Duodenal mucosa (tissue), 2 donors: ENCODE measurements at regions not wholly inside any gene's neighbourhood (a gene's known extent, or its start where the extent isn't known, plus 50 kb on each side); places are given as distances from the start of the nearest gene placed in this dataset.
A peak's percentile ranks its signal among the peaks of the same experiment; 100 is the strongest.
"Not testable (repeated sequence)": the region's sequence is repeated elsewhere in the genome, so short reads cannot be mapped to it uniquely, and the experiment has no call there.

Experiments
- H3K27ac ChIP-seq: one replicate; pipeline ENCODE4 v1.7.0; 2013; ENCODE audit warnings: low read depth, low read length
- H3K27me3 ChIP-seq, 2 donors: one replicate each; pipeline ENCODE4 v1.7.0; 2013; ENCODE audit warnings: low read length in 2 of 2, control low read depth in 1 of 2; ENCODE audit not compliant: insufficient read depth in 2 of 2, control insufficient read depth in 1 of 2
- H3K36me3 ChIP-seq, 2 donors: one replicate each; pipeline ENCODE4 v1.7.0; 2013; ENCODE audit warnings: low read length in 2 of 2, control low read depth in 1 of 2; ENCODE audit not compliant: insufficient read depth in 2 of 2, control insufficient read depth in 1 of 2
- H3K4me1 ChIP-seq, 2 donors: one replicate each; pipeline ENCODE4 v1.7.0; 2013; ENCODE audit warnings: low read length in 2 of 2, control low read depth in 1 of 2; ENCODE audit not compliant: insufficient read depth in 2 of 2, control insufficient read depth in 1 of 2
- H3K4me3 ChIP-seq, 2 donors: one replicate each; pipeline ENCODE4 v1.7.0; 2013; ENCODE audit warnings: low read length in 2 of 2, low read depth in 1 of 2
- H3K9ac ChIP-seq, 2 donors: one replicate each; pipeline ENCODE4 v1.7.0; 2013; ENCODE audit warnings: low read length in 2 of 2, low read depth in 1 of 2
- H3K9me3 ChIP-seq, 2 donors: one replicate each; pipeline ENCODE4 v1.7.0; 2013; ENCODE audit warnings: low read length in 2 of 2, control low read depth in 1 of 2; ENCODE audit not compliant: control insufficient read depth in 1 of 2

- Histone ChIP-seq H3K9ac (no peak overlapping the region), H3K4me3 (no peak overlapping the region), H3K27me3 (no peaks in the 10 kb centered on the region), H3K36me3 (no peaks in the 10 kb centered on the region), H3K9me3 (no peaks in the 10 kb centered on the region), H3K4me1 (no peaks in the 10 kb centered on the region), H3K27ac (no peak overlapping the region)
Measured at GRCh38 chr2:113826346-113827285, 63.3 kb upstream of the ACTR3 start.

- Histone ChIP-seq H3K9ac (no peak overlapping the region), H3K4me1 (peaks cover 0 to 3% of the 10 kb centered on the region in 2 donors), H3K4me3 (no peak overlapping the region), H3K27me3 (no peaks in the 10 kb centered on the region), H3K36me3 (no peaks in the 10 kb centered on the region), H3K9me3 (no peaks in the 10 kb centered on the region), H3K27ac (no peak overlapping the region)
Measured at GRCh38 chr2:113823716-113824595, 65.9 kb upstream of the ACTR3 start.

- peaks cover 5 to 10% of the 10 kb centered on the region in 2 donors for H3K4me1 ChIP-seq
- H3K9ac ChIP-seq, result no peak overlapping the region
- H3K9me3 ChIP-seq, result no peaks in the 10 kb centered on the region
- no peak overlapping the region for H3K4me3 ChIP-seq
- no peaks in the 10 kb centered on the region for H3K27me3 ChIP-seq
- H3K36me3 ChIP-seq, result no peaks in the 10 kb centered on the region
- H3K27ac ChIP-seq, result no peak overlapping the region
Measured at GRCh38 chr2:113822087-113822815, 65.8 kb upstream of the SLC35F5 start.

- peaks cover 5 to 10% of the 10 kb centered on the region in 2 donors for H3K4me1 ChIP-seq
- no peak overlapping the region for H3K27ac ChIP-seq
- no peaks in the 10 kb centered on the region for H3K27me3 ChIP-seq
- H3K9me3 ChIP-seq, result no peaks in the 10 kb centered on the region
- peak overlapping the region in 1 of 2 donors; percentile 28 for H3K4me3 ChIP-seq
- no peak overlapping the region for H3K9ac ChIP-seq
- H3K36me3 ChIP-seq, result no peaks in the 10 kb centered on the region
Measured at GRCh38 chr2:113818382-113818951, 62.0 kb upstream of the SLC35F5 start.

- H3K4me1 ChIP-seq, H3K36me3 ChIP-seq, H3K27me3 ChIP-seq, H3K27ac ChIP-seq, H3K4me3 ChIP-seq, H3K9me3 ChIP-seq, H3K9ac ChIP-seq: not testable (repeated sequence)
Measured at GRCh38 chr2:113813396-113813795, 57.0 kb upstream of the SLC35F5 start.

GRCh38 chr2:113812204-113812603, 55.8 kb upstream of the SLC35F5 start:
- no peaks in the 10 kb centered on the region for H3K36me3 ChIP-seq
- H3K9me3 ChIP-seq, result no peaks in the 10 kb centered on the region
- H3K4me3 ChIP-seq, result no peak overlapping the region
- H3K27me3 ChIP-seq, result no peaks in the 10 kb centered on the region
- no peaks in the 10 kb centered on the region for H3K4me1 ChIP-seq
- no peak overlapping the region for H3K9ac ChIP-seq
- H3K27ac ChIP-seq, result no peak overlapping the region

- no peaks in the 10 kb centered on the region for H3K4me1 ChIP-seq
- H3K9me3 ChIP-seq, result no peaks in the 10 kb centered on the region
- no peaks in the 10 kb centered on the region for H3K36me3 ChIP-seq
- no peak overlapping the region for H3K9ac ChIP-seq
- no peak overlapping the region for H3K4me3 ChIP-seq
- H3K27ac ChIP-seq, result no peak overlapping the region
- no peaks in the 10 kb centered on the region for H3K27me3 ChIP-seq
Measured at GRCh38 chr2:113809076-113809736, 52.8 kb upstream of the SLC35F5 start.

- Histone ChIP-seq H3K4me1 (no peaks in the 10 kb centered on the region), H3K9ac (no peak overlapping the region), H3K36me3 (no peaks in the 10 kb centered on the region), H3K27ac (no peak overlapping the region), H3K9me3 (no peaks in the 10 kb centered on the region), H3K4me3 (no peak overlapping the region), H3K27me3 (no peaks in the 10 kb centered on the region)
Measured at GRCh38 chr2:113807721-113808120, 51.3 kb upstream of the SLC35F5 start.

- Histone ChIP-seq H3K27me3 (no peaks in the 10 kb centered on the region), H3K4me1 (no peaks in the 10 kb centered on the region), H3K27ac (no peak overlapping the region), H3K36me3 (no peaks in the 10 kb centered on the region), H3K9me3 (no peaks in the 10 kb centered on the region), H3K4me3 (no peak overlapping the region), H3K9ac (no peak overlapping the region)
Measured at GRCh38 chr2:113806217-113806913, 49.9 kb upstream of the SLC35F5 start.
